ENCODE measurements at regions not wholly inside any gene's neighbourhood (a gene's known extent, or its start where the extent isn't known, plus 50 kb on each side); places are given as distances from the start of the nearest gene placed in this dataset.

- intact Hi-C loops (cut with DNase I): no loop called here
- peaks cover 0 to 7% (median 0%) of the 10 kb centered on the region in 4 donors for H3K4me1 ChIP-seq
- H3K27me3 ChIP-seq: no peaks in the 10 kb centered on the region
- ATAC-seq (no peak), DNase-seq (no peak)
- no peak overlapping the region for H3K4me3 ChIP-seq
- H3K9me3 ChIP-seq: no peaks in the 10 kb centered on the region
- WGBS (ENCODE audit: insufficient coverage, low coverage, low lambda C conversion rate, missing lambda C conversion rate): 86% methylated on average over 2 of the region's 3 CpGs
- TF ChIP-seq POLR2A (IDR thresholded peaks at IDR 0.05): no peak
- TF ChIP-seq, protein P1, sequence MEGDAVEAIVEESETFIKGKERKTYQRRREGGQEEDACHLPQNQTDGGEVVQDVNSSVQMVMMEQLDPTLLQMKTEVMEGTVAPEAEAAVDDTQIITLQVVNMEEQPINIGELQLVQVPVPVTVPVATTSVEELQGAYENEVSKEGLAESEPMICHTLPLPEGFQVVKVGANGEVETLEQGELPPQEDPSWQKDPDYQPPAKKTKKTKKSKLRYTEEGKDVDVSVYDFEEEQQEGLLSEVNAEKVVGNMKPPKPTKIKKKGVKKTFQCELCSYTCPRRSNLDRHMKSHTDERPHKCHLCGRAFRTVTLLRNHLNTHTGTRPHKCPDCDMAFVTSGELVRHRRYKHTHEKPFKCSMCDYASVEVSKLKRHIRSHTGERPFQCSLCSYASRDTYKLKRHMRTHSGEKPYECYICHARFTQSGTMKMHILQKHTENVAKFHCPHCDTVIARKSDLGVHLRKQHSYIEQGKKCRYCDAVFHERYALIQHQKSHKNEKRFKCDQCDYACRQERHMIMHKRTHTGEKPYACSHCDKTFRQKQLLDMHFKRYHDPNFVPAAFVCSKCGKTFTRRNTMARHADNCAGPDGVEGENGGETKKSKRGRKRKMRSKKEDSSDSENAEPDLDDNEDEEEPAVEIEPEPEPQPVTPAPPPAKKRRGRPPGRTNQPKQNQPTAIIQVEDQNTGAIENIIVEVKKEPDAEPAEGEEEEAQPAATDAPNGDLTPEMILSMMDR (IDR thresholded peaks at IDR 0.05): no peak
- H3K36me3 ChIP-seq: no peaks in the 10 kb centered on the region
- H3K27ac ChIP-seq: no peak overlapping the region
Measured at GRCh38 chr10:36178616-36179015, 536.5 kb upstream of the FZD8 start.

DNA sequence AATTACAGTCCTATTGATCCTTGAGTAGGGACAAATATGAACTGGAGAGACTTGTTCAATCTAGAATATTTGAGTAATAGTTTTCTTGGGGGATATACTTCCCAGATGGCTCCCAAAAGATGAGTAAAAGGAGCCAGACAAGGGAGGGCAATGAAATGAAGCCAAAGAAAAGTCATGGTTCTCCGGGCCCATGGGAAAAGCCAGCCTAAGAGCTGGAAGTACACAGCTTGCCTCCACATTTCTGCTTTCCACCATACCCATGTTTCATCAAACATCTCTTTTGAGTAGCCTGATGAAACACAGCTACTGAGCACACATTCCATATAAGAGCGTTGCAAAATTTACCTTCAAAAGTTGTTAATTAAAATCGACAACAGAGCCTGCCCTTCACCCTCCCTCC lies 535.0 kb upstream of the FZD8 start:
- ATAC-seq (no peak), DNase-seq (no peak)
- Histone ChIP-seq H3K9me3 (no peaks in the 10 kb centered on the region), H3K4me1 (no peaks in the 10 kb centered on the region), H3K27me3 (no peaks in the 10 kb centered on the region), H3K27ac (no peak overlapping the region), H3K4me3 (no peak overlapping the region), H3K36me3 (no peaks in the 10 kb centered on the region)
- no peak for TF ChIP-seq POLR2A (IDR thresholded peaks at IDR 0.05)
- TF ChIP-seq, protein P1 (IDR thresholded peaks at IDR 0.05): no peak
- WGBS (ENCODE audit: insufficient coverage, low coverage, low lambda C conversion rate, missing lambda C conversion rate): 69% methylated on average over 3 of the region's 3 CpGs
- intact Hi-C loops (cut with DNase I): no loop called here

DNA sequence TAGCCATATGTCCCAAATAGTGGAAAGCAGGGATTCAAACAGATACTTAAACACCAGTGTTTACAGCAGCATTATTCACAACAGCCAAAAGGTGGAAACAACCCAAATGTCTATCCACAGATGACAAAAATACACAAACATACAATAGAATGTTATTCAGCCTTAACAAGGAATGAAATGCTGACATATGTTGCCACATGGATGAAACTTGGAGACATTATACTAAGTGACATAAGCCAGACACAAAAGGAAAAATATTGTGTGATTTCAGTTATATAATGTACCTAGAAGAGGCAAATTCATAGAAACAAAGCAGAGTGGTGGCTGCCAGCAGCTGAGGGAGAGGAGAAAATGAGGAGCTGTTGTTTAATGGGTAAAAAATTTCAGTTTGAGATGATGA lies 533.9 kb upstream of the FZD8 start:
- H3K4me3 ChIP-seq: no peak overlapping the region
- TF ChIP-seq, protein P1 (IDR thresholded peaks at IDR 0.05): no peak
- no peak for TF ChIP-seq POLR2A (IDR thresholded peaks at IDR 0.05)

GRCh38 chr10:36173364-36173763 lies 531.3 kb upstream of the FZD8 start:
- intact Hi-C loops (cut with DNase I): no loop called here
- DNase-seq (no peak), ATAC-seq (peak; percentile 36 to 76 (median 55))
- Histone ChIP-seq H3K27ac (no peak overlapping the region), H3K27me3 (no peaks in the 10 kb centered on the region), H3K36me3 (no peaks in the 10 kb centered on the region), H3K9me3 (no peaks in the 10 kb centered on the region), H3K4me3 (no peak overlapping the region), H3K4me1 (no peaks in the 10 kb centered on the region)
- TF ChIP-seq POLR2A (IDR thresholded peaks at IDR 0.05): no peak
- TF ChIP-seq, protein P1 (IDR thresholded peaks at IDR 0.05): no peak
- WGBS (ENCODE audit: insufficient coverage, low coverage, low lambda C conversion rate, missing lambda C conversion rate): 30% methylated on average over 4 of the region's 4 CpGs

More for the DNA sequence above, 533.9 kb upstream of the FZD8 start:
- ATAC-seq: no peak
- intact Hi-C loops (cut with DNase I): no loop called here
- DNase-seq: no peak
- Histone ChIP-seq H3K27ac (no peak overlapping the region), H3K27me3 (no peaks in the 10 kb centered on the region), H3K4me1 (no peaks in the 10 kb centered on the region), H3K36me3 (no peaks in the 10 kb centered on the region), H3K9me3 (no peaks in the 10 kb centered on the region)

Data from right lobe of liver (tissue), 6 donors.